CD4-positive, alpha-beta T cell treated with Interleukin-10 for 1 hour (primary cell): ENCODE measurements at regions not wholly inside any gene's neighbourhood (a gene's known extent, or its start where the extent isn't known, plus 50 kb on each side); places are given as distances from the start of the nearest gene placed in this dataset.

Source experiments
- DNase-seq: peaks from one replicate; pipeline ENCODE4 v3.0.0-alpha.2; 2020

GRCh38 chr21:14603202-14603601 is 57.1 kb upstream of the SAMSN1 start:
- no peak for DNase-seq

GRCh38 chr21:14602382-14602958 is 56.4 kb upstream of the SAMSN1 start:
- DNase-seq, result peak; percentile 21

- no peak for DNase-seq
Observed at GRCh38 chr21:14600569-14601297, 54.6 kb upstream of the SAMSN1 start.

- DNase-seq, result no peak
Observed at GRCh38 chr21:14598065-14598464, 52.0 kb upstream of the SAMSN1 start.
